Left forelimb (tissue), 1 donor: ENCODE measurements at regions not wholly inside any gene's neighbourhood (a gene's known extent, or its start where the extent isn't known, plus 50 kb on each side); places are given as distances from the start of the nearest gene placed in this dataset.

Experiments used
- DNase-seq: peaks from one replicate; pipeline ENCODE4 v3.0.0-alpha.2; 2018; ENCODE audit warnings: low spot score

- no peak for DNase-seq
Measured at GRCh38 chr20:40542065-40542464, 147.0 kb downstream of the MAFB start.

- DNase-seq: no peak
Measured at GRCh38 chr20:40540166-40540565, 148.9 kb downstream of the MAFB start.

- DNase-seq: no peak
Measured at GRCh38 chr20:40538131-40538530, 150.9 kb downstream of the MAFB start.

GRCh38 chr20:40536808-40537207, 152.2 kb downstream of the MAFB start:
- DNase-seq: no peak

- DNase-seq: no peak
Measured at GRCh38 chr20:40535816-40536215, 153.2 kb downstream of the MAFB start.

GRCh38 chr20:40532103-40532502, 156.9 kb downstream of the MAFB start:
- DNase-seq: no peak

GRCh38 chr20:40525351-40525750, 163.7 kb downstream of the MAFB start:
- DNase-seq: no peak

GRCh38 chr20:40524071-40524470, 165.0 kb downstream of the MAFB start:
- DNase-seq: peak; percentile 9

- peak; percentile 22 for DNase-seq
Measured at GRCh38 chr20:40522405-40522804, 166.6 kb downstream of the MAFB start.

GRCh38 chr20:40521962-40522361, 167.1 kb downstream of the MAFB start:
- DNase-seq: peak; percentile 18

GRCh38 chr20:40519918-40520317, 169.1 kb downstream of the MAFB start:
- DNase-seq: peak; percentile 40

- DNase-seq: no peak
Measured at GRCh38 chr20:40512994-40513393, 176.0 kb downstream of the MAFB start.

GRCh38 chr20:40512591-40512990, 176.4 kb downstream of the MAFB start:
- DNase-seq: no peak

GRCh38 chr20:40511478-40511877, 177.6 kb downstream of the MAFB start:
- no peak for DNase-seq

GRCh38 chr20:40510622-40511021, 178.4 kb downstream of the MAFB start:
- no peak for DNase-seq

GRCh38 chr20:40508821-40509220, 180.2 kb downstream of the MAFB start:
- no peak for DNase-seq

- peak; percentile 71 for DNase-seq
Measured at GRCh38 chr20:40506537-40506939, 182.5 kb downstream of the MAFB start.

- no peak for DNase-seq
Measured at GRCh38 chr20:40503119-40503518, 185.9 kb downstream of the MAFB start.

GRCh38 chr20:40502576-40502975, 186.5 kb downstream of the MAFB start:
- no peak for DNase-seq

- DNase-seq: no peak
Measured at GRCh38 chr20:40499391-40499790, 189.6 kb downstream of the MAFB start.

GRCh38 chr20:40497899-40498691, 190.9 kb downstream of the MAFB start:
- no peak for DNase-seq

- no peak for DNase-seq
Measured at GRCh38 chr20:40495956-40496355, 193.1 kb downstream of the MAFB start.

GRCh38 chr20:40494248-40494647, 194.8 kb downstream of the MAFB start:
- no peak for DNase-seq

- DNase-seq: no peak
Measured at GRCh38 chr20:40493549-40493948, 195.5 kb downstream of the MAFB start.
